ENCODE measurements at regions not wholly inside any gene's neighbourhood (a gene's known extent, or its start where the extent isn't known, plus 50 kb on each side); places are given as distances from the start of the nearest gene placed in this dataset.

- TF ChIP-seq POLR2AphosphoS5 (IDR thresholded peaks at IDR 0.05; ENCODE audit: low read depth, low read length) (no peak), POLR2A (IDR thresholded peaks at IDR 0.05; ENCODE audit: low read depth, low read length) (no peak)
Observed at GRCh38 chr6:148069256-148069655, 273.4 kb upstream of the SASH1 start.
